ENCODE measurements at regions not wholly inside any gene's neighbourhood (a gene's known extent, or its start where the extent isn't known, plus 50 kb on each side); places are given as distances from the start of the nearest gene placed in this dataset.

GRCh38 chr7:17015598-17016031 is 133.8 kb upstream of the AGR3 start:
- TF ChIP-seq POLR2A (IDR thresholded peaks at IDR 0.05) (no peak), POLR2AphosphoS5 (IDR thresholded peaks at IDR 0.05; ENCODE audit: insufficient read depth in 1 of 2, low read depth in 1 of 2) (no peak), CTCF (IDR thresholded peaks at IDR 0.05) (no peak)

All from vagina (tissue), 2 donors.